ENCODE measurements at regions not wholly inside any gene's neighbourhood (a gene's known extent, or its start where the extent isn't known, plus 50 kb on each side); places are given as distances from the start of the nearest gene placed in this dataset.

DNA sequence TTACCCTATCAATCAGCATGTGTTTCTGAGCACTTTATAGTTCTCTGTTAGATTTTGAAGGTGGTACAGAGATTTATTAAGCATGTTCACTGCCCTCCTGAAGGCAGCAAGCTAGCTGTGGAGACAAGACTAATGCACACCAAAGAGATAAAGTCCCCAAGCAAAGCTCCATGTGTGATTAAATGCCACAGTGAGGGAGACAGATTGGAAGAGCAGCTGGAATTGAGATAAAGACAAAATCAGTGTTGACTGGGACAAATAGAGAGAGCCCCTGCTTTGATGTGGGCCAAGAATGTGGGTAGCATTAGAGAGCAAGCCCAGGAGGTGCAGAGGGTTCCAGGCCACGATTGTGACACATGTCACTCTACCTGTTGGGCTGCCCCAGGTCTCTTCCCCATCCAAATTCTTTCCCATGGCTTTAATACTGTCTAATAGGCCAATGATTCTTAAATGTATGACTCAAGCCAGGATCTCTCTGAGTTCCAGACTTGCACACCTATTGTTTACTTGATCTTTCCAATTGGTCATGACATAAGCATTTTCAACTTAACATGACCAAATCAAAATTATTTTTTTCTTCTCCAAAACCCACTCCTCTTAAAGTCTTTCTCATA lies 60.1 kb upstream of the ZC3H12C start:
- Mint-ChIP-seq H3K4me3 (no peak overlapping the region), H3K36me3 (no peaks in the 10 kb centered on the region), H3K27ac (no peak overlapping the region), H3K4me1 (no peaks in the 10 kb centered on the region), H3K9me3 (no peaks in the 10 kb centered on the region), H3K27me3 (peaks cover 3% of the 10 kb centered on the region)
- DNase-seq = no peak

DNA sequence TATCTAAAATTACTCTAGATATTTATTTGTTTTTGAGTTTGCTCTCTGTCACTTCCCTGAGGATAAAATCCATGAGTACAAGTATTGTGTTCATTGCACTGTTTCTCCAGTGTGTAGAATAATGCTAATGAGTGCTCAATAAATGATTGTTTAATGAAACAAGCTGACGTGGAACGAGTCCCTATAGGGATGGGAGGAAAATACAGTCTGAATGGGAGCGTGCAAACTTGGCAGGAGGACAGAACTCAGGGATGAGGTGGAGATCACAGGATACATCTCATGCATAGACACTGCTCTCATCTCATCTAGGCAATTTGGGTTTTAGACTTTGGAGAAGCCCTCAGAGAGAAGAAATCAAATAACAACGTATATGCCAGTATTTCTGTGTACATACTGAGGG lies 58.4 kb upstream of the ZC3H12C start:
- Mint-ChIP-seq H3K27me3 (peaks cover 7% of the 10 kb centered on the region), H3K9me3 (no peaks in the 10 kb centered on the region), H3K36me3 (no peaks in the 10 kb centered on the region), H3K4me3 (no peak overlapping the region), H3K4me1 (no peaks in the 10 kb centered on the region), H3K27ac (no peak overlapping the region)
- DNase-seq = no peak

DNA sequence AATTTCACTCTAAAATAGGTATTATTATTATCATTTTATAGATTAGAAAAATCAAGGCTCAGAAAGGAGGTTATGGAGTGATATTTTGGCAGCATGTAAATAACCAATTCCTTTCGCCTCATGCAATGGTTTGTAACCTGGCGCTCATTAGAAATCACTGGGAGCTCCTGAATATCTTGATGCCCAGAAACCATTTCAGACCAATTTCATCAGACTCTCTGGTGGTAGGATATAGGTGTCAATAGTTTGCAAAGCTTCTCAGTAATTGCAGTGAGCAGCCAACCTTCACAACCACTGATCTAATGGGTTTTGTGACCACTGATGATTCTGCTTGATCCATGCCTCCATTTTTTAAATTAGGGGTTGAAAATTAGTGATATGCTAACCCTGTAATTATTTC lies 57.8 kb upstream of the ZC3H12C start:
- Mint-ChIP-seq H3K27ac (no peak overlapping the region), H3K4me3 (no peak overlapping the region)

DNA sequence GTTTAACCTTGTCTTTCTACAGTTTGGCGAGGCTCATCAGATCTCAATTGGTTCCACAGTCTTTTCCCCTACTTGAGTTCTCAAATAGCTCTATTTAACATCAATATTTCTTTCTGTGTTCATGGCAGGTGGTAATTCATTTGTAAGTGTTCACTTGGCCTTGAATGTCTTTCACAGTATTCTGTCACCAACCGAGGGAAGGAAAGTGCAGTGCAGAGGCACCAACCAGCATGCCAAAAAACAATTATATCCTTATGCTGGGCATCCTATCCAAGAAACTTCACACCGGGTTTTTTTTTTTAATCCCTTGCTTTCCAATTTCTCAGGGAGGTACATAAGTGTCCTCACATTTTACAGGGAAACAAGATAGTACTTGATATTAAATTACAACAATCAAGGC lies 55.0 kb upstream of the ZC3H12C start:
- no peak overlapping the region for H3K27ac Mint-ChIP-seq
- H3K27me3 Mint-ChIP-seq = peaks cover 16% of the 10 kb centered on the region
- DNase-seq = no peak
- no peaks in the 10 kb centered on the region for H3K36me3 Mint-ChIP-seq
- no peaks in the 10 kb centered on the region for H3K4me1 Mint-ChIP-seq
- no peaks in the 10 kb centered on the region for H3K9me3 Mint-ChIP-seq
- no peak overlapping the region for H3K4me3 Mint-ChIP-seq

More for the DNA sequence above, 57.8 kb upstream of the ZC3H12C start:
- no peaks in the 10 kb centered on the region for H3K4me1 Mint-ChIP-seq
- H3K9me3 Mint-ChIP-seq = no peaks in the 10 kb centered on the region
- H3K27me3 Mint-ChIP-seq = peaks cover 7% of the 10 kb centered on the region
- DNase-seq = no peak
- H3K36me3 Mint-ChIP-seq = no peaks in the 10 kb centered on the region
